SK-N-MC (cell line): ENCODE measurements at regions not wholly inside any gene's neighbourhood (a gene's known extent, or its start where the extent isn't known, plus 50 kb on each side); places are given as distances from the start of the nearest gene placed in this dataset.

ENCODE experiments used
- EZH2 ChIP-seq: fragments of 200-600 bp; sonication (generic); IDR thresholded peaks from one replicate; pipeline ENCODE4 v1.6.1; 2017; ENCODE audit warnings: antibody characterized with exemption
- POLR2AphosphoS5 ChIP-seq: IDR thresholded peaks from 2 replicates; pipeline ENCODE4 v1.6.1; 2012; ENCODE audit warnings: mild to moderate bottlenecking, low read depth, low read length, borderline replicate concordance

DNA sequence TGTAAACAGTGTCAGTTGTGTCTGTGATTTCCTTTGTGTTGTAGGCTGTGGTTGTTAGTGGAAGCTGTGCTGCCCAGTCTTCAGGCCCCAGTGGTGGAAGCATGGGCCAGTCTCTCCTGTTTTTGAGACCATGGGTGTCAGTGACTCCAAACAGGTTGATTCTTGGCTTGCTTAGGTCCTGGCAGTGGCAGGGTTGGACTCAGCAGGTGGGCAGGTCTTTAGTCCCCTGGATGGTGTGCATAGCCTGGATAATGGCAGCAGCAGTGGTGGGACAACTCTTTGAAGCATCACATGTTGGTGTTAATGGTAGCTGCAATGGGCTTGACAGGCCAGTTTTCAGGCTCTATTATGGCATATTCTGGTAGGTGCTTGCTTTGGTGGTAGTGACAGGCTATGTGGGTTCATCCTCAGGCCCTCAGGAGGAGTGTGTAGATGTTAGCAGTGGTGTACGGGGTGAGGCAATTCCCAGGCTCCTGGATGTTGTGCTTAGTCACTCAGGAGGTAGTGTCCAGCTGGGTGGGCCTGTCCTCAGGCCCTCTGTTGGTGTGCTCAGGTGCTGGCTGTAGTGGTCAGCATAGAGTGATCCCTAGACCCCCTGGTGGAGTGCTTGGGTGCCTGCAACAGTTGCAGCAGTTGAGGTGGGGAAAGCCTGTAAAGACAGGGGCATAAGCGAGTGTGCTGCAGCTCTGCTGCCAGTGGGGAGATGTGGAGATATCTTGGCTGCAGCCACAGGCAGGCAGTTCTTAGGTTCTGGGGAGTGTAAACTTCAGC lies 596.7 kb downstream of the PDCD6IP start:
- no peak for TF ChIP-seq POLR2AphosphoS5
- no peak for TF ChIP-seq EZH2
